HCT116 (cell line): ENCODE measurements at regions not wholly inside any gene's neighbourhood (a gene's known extent, or its start where the extent isn't known, plus 50 kb on each side); places are given as distances from the start of the nearest gene placed in this dataset.
A peak's percentile ranks its signal among the peaks of the same experiment; 100 is the strongest.

Source experiments
- ATAC-seq: fragments of 200-7000 bp; cut with Tn5 transposase; 2 replicates; pipeline ENCODE4 v1.9.1; 2020; ENCODE audit warnings: mild to moderate bottlenecking, moderate library complexity
- BruUV-seq: library from RNA; stranded (reverse); fragments of 400-500 nt; replicated peaks from 2 replicates; lab custom pipeline; 2021; lab: Mats Ljungman, UMichigan
- CTCF ChIA-PET: fragments of 300-600 bp; sonication (Branson Sonifier 250); formaldehyde crosslinking; loops from one replicate; lab custom pipeline; 2021; ENCODE audit warnings: antibody characterized with exemption; lab: Charles Lee
- POLR2A ChIA-PET: fragments of 300-600, 350-600 bp; sonication (Branson Sonifier 250); formaldehyde crosslinking; loops from one replicate; lab custom pipeline; 2021; ENCODE audit warnings: antibody characterized with exemption; lab: Charles Lee
- RAD21 ChIA-PET, 2 experiments: fragments of 300-600 bp; sonication (Branson Sonifier 250); formaldehyde crosslinking; loops; one replicate each; lab custom pipeline; 2023; ENCODE audit warnings: low total read pairs in 2 of 2; ENCODE audit not compliant: uncharacterized antibody in 2 of 2, unreplicated experiment in 2 of 2, low non-redundant PET in 1 of 2; lab: Charles Lee
- DNase-seq: peaks from one replicate; pipeline ENCODE4 v3.0.0-alpha.2; 2010; ENCODE audit warnings: low read depth, low spot score
- H2AFZ ChIP-seq: fragments of 200-600 bp; shearing (Covaris generic), sonication (generic); 2 replicates; pipeline ENCODE4 v1.6.1; 2017; ENCODE audit warnings: low read depth, mixed run types, mixed read lengths, antibody characterized with exemption, low read length; ENCODE audit not compliant: poor library complexity, severe bottlenecking
- H3K27ac ChIP-seq: 2 replicates; pipeline ENCODE4 v1.5.1; 2012; ENCODE audit warnings: low read depth, low read length
- H3K27me3 ChIP-seq: fragments of 200-600 bp; sonication (generic); 2 replicates; pipeline ENCODE4 v1.6.1; 2016; ENCODE audit warnings: mixed run types, low read length, mixed read lengths; ENCODE audit not compliant: insufficient read depth
- H3K36me3 ChIP-seq, 2 experiments: fragments of 200-500 bp in 1 of 2; fragments of 200-600 bp in 1 of 2; sonication (Bioruptor generic) in 1 of 2; sonication (generic) in 1 of 2; 2 replicates each; pipeline versions ENCODE4 v1.5.1 to v1.6.1; 2014 to 2016; ENCODE audit warnings: low read length in 2 of 2, inconsistent platforms in 1 of 2, mixed read lengths in 1 of 2, mixed run types in 1 of 2; ENCODE audit not compliant: insufficient read depth in 2 of 2, control insufficient read depth in 1 of 2
- H3K4me1 ChIP-seq, 2 experiments: fragments of 200-600 bp in 1 of 2; sonication (generic) in 1 of 2; 2 replicates each; pipeline versions ENCODE4 v1.5.1 to v1.6.1; 2012 to 2017; ENCODE audit warnings: low read length in 2 of 2, inconsistent platforms in 1 of 2, mild to moderate bottlenecking in 1 of 2, mixed read lengths in 1 of 2, mixed run types in 1 of 2, moderate library complexity in 1 of 2; ENCODE audit not compliant: insufficient read depth in 2 of 2, control insufficient read depth in 1 of 2
- H3K4me2 ChIP-seq: fragments of 200-600 bp; sonication (generic); 2 replicates; pipeline ENCODE4 v1.6.1; 2017; ENCODE audit warnings: mixed run types, low read length, mixed read lengths
- H3K4me3 ChIP-seq, 2 experiments: fragments of 200-600 bp in 1 of 2; sonication (generic) in 1 of 2; replicated peaks in 1 of 2; 2 replicates each; pipeline ENCODE4 v1.5.1; 2011 to 2016; ENCODE audit warnings: low read length in 2 of 2, control low read depth in 1 of 2, low read depth in 1 of 2, mild to moderate bottlenecking in 1 of 2, mixed read lengths in 1 of 2, mixed run types in 1 of 2
- H3K79me2 ChIP-seq: fragments of 200-600 bp; sonication (generic); 2 replicates; pipeline ENCODE4 v1.6.1; 2017; ENCODE audit warnings: mild to moderate bottlenecking, mixed run types, low read length, moderate library complexity, mixed read lengths; ENCODE audit not compliant: insufficient read depth
- H3K9ac ChIP-seq: fragments of 200-600 bp; sonication (generic); 2 replicates; pipeline ENCODE4 v1.6.1; 2016; ENCODE audit warnings: low read length, mixed read lengths
- H3K9me2 ChIP-seq: fragments of 200-600 bp; sonication (generic), shearing (Covaris generic); 2 replicates; pipeline ENCODE4 v1.6.1; 2017; ENCODE audit warnings: mixed run types, mild to moderate bottlenecking, moderate library complexity; ENCODE audit not compliant: insufficient read depth
- H3K9me3 ChIP-seq, 2 experiments: fragments of 200-500 bp in 1 of 2; fragments of 200-600 bp in 1 of 2; sonication (Bioruptor generic) in 1 of 2; sonication (generic) in 1 of 2; 2 replicates each; pipeline ENCODE4 v1.6.1; 2014 to 2017; ENCODE audit warnings: low read length in 2 of 2, mixed read lengths in 2 of 2, inconsistent platforms in 1 of 2, low read depth in 1 of 2, mild to moderate bottlenecking in 1 of 2, mixed run types in 1 of 2, moderate library complexity in 1 of 2; ENCODE audit not compliant: control insufficient read depth in 1 of 2, insufficient read depth in 1 of 2
- H4K20me1 ChIP-seq: fragments of 200-600 bp; sonication (generic), shearing (Covaris generic); 2 replicates; pipeline ENCODE4 v1.6.1; 2017; ENCODE audit warnings: mixed run types, mild to moderate bottlenecking, moderate library complexity; ENCODE audit not compliant: insufficient read depth
- CBX3 ChIP-seq: IDR thresholded peaks from 2 replicates; pipeline ENCODE4 v1.6.1; 2012; ENCODE audit warnings: low read depth
- CEBPB ChIP-seq: IDR thresholded peaks from 2 replicates; pipeline ENCODE4 v1.6.1; 2012; ENCODE audit warnings: low read depth
- ELF1 ChIP-seq: IDR thresholded peaks from 2 replicates; pipeline ENCODE4 v1.6.1; 2012; ENCODE audit warnings: low read depth, borderline replicate concordance
- EZH2phosphoT487 ChIP-seq: fragments of 200-600 bp; IDR thresholded peaks from 2 replicates; pipeline ENCODE4 v1.6.1; 2018; ENCODE audit warnings: antibody characterized with exemption, borderline replicate concordance
- MAX ChIP-seq: IDR thresholded peaks from 2 replicates; pipeline ENCODE4 v1.6.1; 2012
- POLR2A ChIP-seq: IDR thresholded peaks from 2 replicates; pipeline ENCODE4 v1.7.0; 2011; ENCODE audit warnings: borderline replicate concordance; ENCODE audit not compliant: insufficient read depth, insufficient read length; ENCODE audit errors: extremely low read depth
- RAD21 ChIP-seq: IDR thresholded peaks from 2 replicates; pipeline ENCODE4 v1.6.1; 2012; ENCODE audit warnings: low read depth, mild to moderate bottlenecking
- SIN3A ChIP-seq: IDR thresholded peaks from 2 replicates; pipeline ENCODE4 v1.6.1; 2012; ENCODE audit warnings: low read depth
- SP1 ChIP-seq: IDR thresholded peaks from 2 replicates; pipeline ENCODE4 v1.6.1; 2012; ENCODE audit warnings: low read depth
- SRF ChIP-seq: IDR thresholded peaks from 2 replicates; pipeline ENCODE4 v1.6.1; 2012; ENCODE audit warnings: low read depth
- TCF7L2 ChIP-seq: IDR thresholded peaks from 2 replicates; pipeline ENCODE4 v1.7.0; 2011; ENCODE audit warnings: borderline replicate concordance, inconsistent platforms; ENCODE audit not compliant: insufficient read depth, insufficient read length; ENCODE audit errors: extremely low read depth
- YY1 ChIP-seq: IDR thresholded peaks from 2 replicates; pipeline ENCODE4 v1.6.1; 2011; ENCODE audit warnings: low read length, low read depth, moderate library complexity, mild to moderate bottlenecking; ENCODE audit not compliant: insufficient replicate concordance; ENCODE audit errors: extremely low read depth
- ZFX ChIP-seq: fragments of 450-650 bp; IDR thresholded peaks from 2 replicates; pipeline ENCODE4 v1.6.1; 2017
- ZNF274 ChIP-seq: fragments of 200-500 bp; sonication (Bioruptor generic); IDR thresholded peaks from 2 replicates; pipeline ENCODE4 v1.6.1; 2014; ENCODE audit warnings: mild to moderate bottlenecking, low read depth, low read length, inconsistent platforms
- intact Hi-C: fragments of 100-400 bp; cut with micrococcal nuclease; formaldehyde crosslinking; loops from 2 replicates; pipeline ENCODE4 v1.10.0; 2022
- TF ChIP-seq, protein P1 (sequence below), 3 experiments: fragments of 200-600 bp in 1 of 3; sonication (generic) in 1 of 3; IDR thresholded peaks in 2 of 3; conservative IDR thresholded peaks in 1 of 3; 2 replicates each; pipeline ENCODE4 v1.5.1; 2012 to 2017; ENCODE audit warnings: low read depth in 2 of 3, low read length in 2 of 3, antibody characterized with exemption in 1 of 3, borderline replicate concordance in 1 of 3, control low read depth in 1 of 3, mild to moderate bottlenecking in 1 of 3, mixed read lengths in 1 of 3, mixed run types in 1 of 3, moderate library complexity in 1 of 3; ENCODE audit not compliant: insufficient read depth in 1 of 3

DNA sequence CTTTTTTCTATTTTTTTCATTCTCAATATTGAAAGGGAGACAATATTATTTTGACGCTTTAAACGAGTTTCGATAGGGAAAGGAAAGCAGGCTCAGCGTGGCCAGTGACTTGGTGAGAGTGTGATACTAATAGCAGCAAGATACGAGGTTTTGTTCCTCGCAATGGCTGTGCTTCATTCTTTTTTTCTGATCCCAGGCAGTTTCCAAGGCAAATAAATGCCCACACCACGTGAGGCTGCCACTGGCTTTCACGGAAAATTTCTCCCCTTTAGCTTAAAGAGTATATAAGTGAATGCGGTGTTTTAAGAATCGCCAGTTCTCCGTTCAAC is 196.4 kb upstream of the ZNF184 start:
- no peak overlapping the region for H2AFZ ChIP-seq
- intact Hi-C loops, result no loop called here
- peak overlapping the region; percentile 26; the same call in 1 of the 2 replicates for H3K27ac ChIP-seq
- no peak overlapping the region for H3K4me3 ChIP-seq
- H3K4me2 ChIP-seq, result peak overlapping the region; percentile 38; the same call in 1 of the 2 replicates
- no peaks in the 10 kb centered on the region for H3K27me3 ChIP-seq
- ATAC-seq (no peak), DNase-seq (no peak)
- no peaks in the 10 kb centered on the region for H3K36me3 ChIP-seq
- no TSS peak for BruUV-seq
- peaks cover 15 to 45% of the 10 kb centered on the region in 2 experiments; a peak in 3 of 4 replicates for H3K4me1 ChIP-seq
- RAD21 ChIA-PET, result no interaction called here
- TF ChIP-seq ZFX (no peak), SRF (no peak), CBX3 (no peak), YY1 (no peak), MAX (no peak), ELF1 (no peak), TCF7L2 (no peak), ZNF274 (no peak), SP1 (no peak)
- H3K9me3 ChIP-seq, result no peaks in the 10 kb centered on the region
- H3K79me2 ChIP-seq, result no peaks in the 10 kb centered on the region
- H3K9ac ChIP-seq, result no peak overlapping the region
- CTCF ChIA-PET, result no interaction called here
- no peaks in the 10 kb centered on the region for H3K9me2 ChIP-seq
- POLR2A ChIA-PET, result interaction anchor here (1.3 kb wide), 1 partner anchor 10 kb away, joined by 3 read pairs; no protein-coding TSS in a partner anchor
- no peaks in the 10 kb centered on the region for H4K20me1 ChIP-seq

DNA sequence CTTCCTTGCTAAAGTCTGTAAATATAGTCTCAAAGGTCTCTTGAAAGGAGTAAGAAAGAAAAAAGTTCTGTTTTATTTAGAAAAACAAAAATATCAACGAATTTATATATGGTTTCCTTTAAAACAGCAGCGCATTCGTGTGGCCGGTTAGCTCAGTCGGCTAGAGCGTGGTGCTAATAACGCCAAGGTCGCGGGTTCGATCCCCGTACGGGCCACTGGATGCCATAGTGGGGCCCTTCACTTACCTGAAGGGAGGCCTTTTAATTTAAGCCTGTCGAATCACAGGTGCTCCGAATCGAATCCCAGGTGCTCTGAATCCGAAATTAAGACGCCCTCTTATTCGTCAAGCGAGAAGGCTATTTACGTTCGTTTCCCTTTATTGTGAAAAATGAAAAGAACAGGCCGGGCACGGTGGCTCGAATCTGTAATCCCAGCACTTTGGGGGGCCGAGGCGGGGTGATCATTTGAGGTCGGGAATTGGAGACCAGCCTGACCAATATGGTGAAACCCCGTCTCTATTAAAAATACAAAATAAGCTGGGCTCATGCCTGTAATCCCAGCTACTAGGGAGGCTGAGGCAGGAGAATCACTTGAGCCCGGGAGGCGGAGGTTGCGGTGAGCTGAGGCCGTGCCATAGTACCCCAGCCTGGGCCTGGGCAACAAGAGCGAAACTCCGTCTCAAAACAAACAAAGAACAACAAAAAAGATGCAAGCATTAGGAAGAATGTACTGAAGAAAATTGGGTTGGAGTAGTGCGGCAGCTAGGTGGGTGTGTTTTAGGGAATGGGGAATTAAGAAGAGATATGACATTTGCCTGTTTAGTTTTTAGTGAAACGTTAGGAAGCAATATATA is 195.8 kb upstream of the ZNF184 start:
- CTCF ChIA-PET, result no interaction called here
- peak overlapping the region; percentile 38 for H3K4me2 ChIP-seq
- no peak overlapping the region for H3K9ac ChIP-seq
- no peaks in the 10 kb centered on the region for H3K9me2 ChIP-seq
- no peaks in the 10 kb centered on the region for H3K36me3 ChIP-seq
- peak overlapping the region; percentile 26 for H3K27ac ChIP-seq
- BruUV-seq, result no TSS peak
- RAD21 ChIA-PET, result no interaction called here
- peak; percentile 80 for DNase-seq
- H3K27me3 ChIP-seq, result no peaks in the 10 kb centered on the region
- H3K4me1 ChIP-seq, result peaks cover 16 to 50% of the 10 kb centered on the region in 2 experiments; a peak in 3 of 4 replicates
- H3K4me3 ChIP-seq, result no peak overlapping the region
- POLR2A ChIA-PET, result no interaction called here
- peak overlapping the region; percentile 67 for H2AFZ ChIP-seq
- no peaks in the 10 kb centered on the region for H4K20me1 ChIP-seq
- no peaks in the 10 kb centered on the region for H3K9me3 ChIP-seq
- peak; percentile 55 for ATAC-seq
- no peaks in the 10 kb centered on the region for H3K79me2 ChIP-seq
- intact Hi-C loops, result no loop called here
- TF ChIP-seq SP1, result no peak
- TF ChIP-seq TCF7L2, result no peak
- TF ChIP-seq ZNF274, result no peak
- TF ChIP-seq, protein P1, sequence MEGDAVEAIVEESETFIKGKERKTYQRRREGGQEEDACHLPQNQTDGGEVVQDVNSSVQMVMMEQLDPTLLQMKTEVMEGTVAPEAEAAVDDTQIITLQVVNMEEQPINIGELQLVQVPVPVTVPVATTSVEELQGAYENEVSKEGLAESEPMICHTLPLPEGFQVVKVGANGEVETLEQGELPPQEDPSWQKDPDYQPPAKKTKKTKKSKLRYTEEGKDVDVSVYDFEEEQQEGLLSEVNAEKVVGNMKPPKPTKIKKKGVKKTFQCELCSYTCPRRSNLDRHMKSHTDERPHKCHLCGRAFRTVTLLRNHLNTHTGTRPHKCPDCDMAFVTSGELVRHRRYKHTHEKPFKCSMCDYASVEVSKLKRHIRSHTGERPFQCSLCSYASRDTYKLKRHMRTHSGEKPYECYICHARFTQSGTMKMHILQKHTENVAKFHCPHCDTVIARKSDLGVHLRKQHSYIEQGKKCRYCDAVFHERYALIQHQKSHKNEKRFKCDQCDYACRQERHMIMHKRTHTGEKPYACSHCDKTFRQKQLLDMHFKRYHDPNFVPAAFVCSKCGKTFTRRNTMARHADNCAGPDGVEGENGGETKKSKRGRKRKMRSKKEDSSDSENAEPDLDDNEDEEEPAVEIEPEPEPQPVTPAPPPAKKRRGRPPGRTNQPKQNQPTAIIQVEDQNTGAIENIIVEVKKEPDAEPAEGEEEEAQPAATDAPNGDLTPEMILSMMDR (IDR thresholded peaks at IDR 0.05 in 2 of 3, conservative IDR thresholded peaks at IDR 0.05 in 1 of 3; ENCODE audit: borderline replicate concordance in 1 of 3, insufficient read depth in 1 of 3, low read depth in 2 of 3, low read length in 2 of 3), result no peak
- no peak for TF ChIP-seq CEBPB
- TF ChIP-seq POLR2A, result no peak
- TF ChIP-seq EZH2phosphoT487, result no peak
- TF ChIP-seq SRF, result no peak
- no peak for TF ChIP-seq SIN3A
- peak; percentile 27; the same call in 1 of the 2 replicates for TF ChIP-seq RAD21
